ENCODE measurements at regions not wholly inside any gene's neighbourhood (a gene's known extent, or its start where the extent isn't known, plus 50 kb on each side); places are given as distances from the start of the nearest gene placed in this dataset.

DNA sequence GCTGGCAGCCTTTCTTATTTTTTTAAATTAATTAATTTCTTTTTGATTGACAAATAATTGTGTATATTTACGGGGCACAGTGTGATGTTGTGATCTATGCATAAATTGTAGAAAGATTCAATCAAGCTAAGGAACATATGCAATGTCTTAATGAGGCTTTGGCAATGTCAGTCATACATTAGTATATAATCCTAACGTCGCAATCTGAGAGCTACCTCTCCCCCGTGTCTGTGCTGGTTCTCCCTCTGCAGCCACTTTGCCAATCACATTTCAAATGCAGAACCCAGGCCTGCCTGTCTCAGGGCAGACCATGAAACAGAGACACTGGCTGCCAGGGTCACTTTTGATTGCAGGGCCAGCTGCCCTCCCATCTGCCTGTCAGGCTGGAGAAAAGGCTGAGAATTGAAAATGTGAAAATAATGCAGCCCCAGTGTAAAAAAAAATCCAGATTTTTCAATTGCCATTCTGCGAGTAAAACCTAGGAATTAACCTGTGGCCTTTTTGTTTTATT, 56.3 kb downstream of the SLC24A2 start:
- Histone ChIP-seq H3K4me3 (ENCODE audit: low read depth, low read length) (no peak overlapping the region), H3K27me3 (no peaks in the 10 kb centered on the region), H3K36me3 (no peaks in the 10 kb centered on the region), H3K9me3 (no peaks in the 10 kb centered on the region), H3K4me1 (no peaks in the 10 kb centered on the region)
- no peak for DNase-seq
- TF ChIP-seq, protein P1, sequence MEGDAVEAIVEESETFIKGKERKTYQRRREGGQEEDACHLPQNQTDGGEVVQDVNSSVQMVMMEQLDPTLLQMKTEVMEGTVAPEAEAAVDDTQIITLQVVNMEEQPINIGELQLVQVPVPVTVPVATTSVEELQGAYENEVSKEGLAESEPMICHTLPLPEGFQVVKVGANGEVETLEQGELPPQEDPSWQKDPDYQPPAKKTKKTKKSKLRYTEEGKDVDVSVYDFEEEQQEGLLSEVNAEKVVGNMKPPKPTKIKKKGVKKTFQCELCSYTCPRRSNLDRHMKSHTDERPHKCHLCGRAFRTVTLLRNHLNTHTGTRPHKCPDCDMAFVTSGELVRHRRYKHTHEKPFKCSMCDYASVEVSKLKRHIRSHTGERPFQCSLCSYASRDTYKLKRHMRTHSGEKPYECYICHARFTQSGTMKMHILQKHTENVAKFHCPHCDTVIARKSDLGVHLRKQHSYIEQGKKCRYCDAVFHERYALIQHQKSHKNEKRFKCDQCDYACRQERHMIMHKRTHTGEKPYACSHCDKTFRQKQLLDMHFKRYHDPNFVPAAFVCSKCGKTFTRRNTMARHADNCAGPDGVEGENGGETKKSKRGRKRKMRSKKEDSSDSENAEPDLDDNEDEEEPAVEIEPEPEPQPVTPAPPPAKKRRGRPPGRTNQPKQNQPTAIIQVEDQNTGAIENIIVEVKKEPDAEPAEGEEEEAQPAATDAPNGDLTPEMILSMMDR (IDR thresholded peaks at IDR 0.05; ENCODE audit: low read depth, low read length), result no peak

DNA sequence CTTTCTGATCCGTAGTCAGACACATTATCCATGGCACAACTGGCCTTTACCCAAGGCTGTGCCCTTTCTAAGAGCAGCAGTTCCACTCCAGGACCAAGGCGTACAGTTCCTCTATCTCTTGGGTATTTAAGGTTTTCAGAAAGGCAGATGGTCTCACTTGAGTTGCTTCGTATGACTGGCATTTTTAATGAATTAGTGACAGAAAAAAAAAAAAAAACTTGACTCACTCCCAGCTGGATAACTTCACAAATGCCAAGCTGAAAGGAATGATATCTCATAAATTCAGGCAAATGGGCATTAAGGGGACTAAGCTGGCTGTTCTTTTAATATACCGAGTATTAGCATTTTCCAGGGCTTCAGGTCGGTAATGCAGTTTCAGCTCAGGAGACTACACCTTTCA, 60.7 kb downstream of the SLC24A2 start:
- no peaks in the 10 kb centered on the region for H3K27me3 ChIP-seq
- no peaks in the 10 kb centered on the region for H3K36me3 ChIP-seq
- H3K4me1 ChIP-seq, result no peaks in the 10 kb centered on the region
- no peaks in the 10 kb centered on the region for H3K9me3 ChIP-seq
- H3K4me3 ChIP-seq (ENCODE audit: low read depth, low read length), result no peak overlapping the region
- no peak for DNase-seq
- TF ChIP-seq, protein P1 (IDR thresholded peaks at IDR 0.05; ENCODE audit: low read depth, low read length), result no peak

DNA sequence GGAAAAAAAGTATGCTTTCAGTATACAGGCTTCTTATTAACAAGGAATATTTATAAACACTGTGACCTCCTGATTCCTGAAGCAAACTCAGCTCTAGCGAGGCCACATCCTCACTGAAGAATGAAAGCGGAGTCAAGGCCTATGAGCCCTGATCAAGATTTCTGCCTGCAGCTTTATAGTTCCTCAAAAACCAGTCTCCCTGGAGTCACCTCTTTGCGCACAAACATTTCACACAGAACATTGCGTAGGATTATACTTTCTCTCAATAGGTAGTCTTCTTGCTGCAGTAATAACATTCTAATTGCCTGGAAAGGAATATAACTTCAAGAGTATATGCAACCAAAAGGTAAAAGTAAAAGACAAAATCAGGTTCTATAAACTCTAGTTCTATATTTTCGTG, 62.9 kb downstream of the SLC24A2 start:
- DNase-seq, result no peak
- Histone ChIP-seq H3K4me3 (ENCODE audit: low read depth, low read length) (no peak overlapping the region), H3K27me3 (no peaks in the 10 kb centered on the region), H3K4me1 (no peaks in the 10 kb centered on the region), H3K36me3 (no peaks in the 10 kb centered on the region), H3K9me3 (no peaks in the 10 kb centered on the region)
- TF ChIP-seq, protein P1 (IDR thresholded peaks at IDR 0.05; ENCODE audit: low read depth, low read length), result no peak

DNA sequence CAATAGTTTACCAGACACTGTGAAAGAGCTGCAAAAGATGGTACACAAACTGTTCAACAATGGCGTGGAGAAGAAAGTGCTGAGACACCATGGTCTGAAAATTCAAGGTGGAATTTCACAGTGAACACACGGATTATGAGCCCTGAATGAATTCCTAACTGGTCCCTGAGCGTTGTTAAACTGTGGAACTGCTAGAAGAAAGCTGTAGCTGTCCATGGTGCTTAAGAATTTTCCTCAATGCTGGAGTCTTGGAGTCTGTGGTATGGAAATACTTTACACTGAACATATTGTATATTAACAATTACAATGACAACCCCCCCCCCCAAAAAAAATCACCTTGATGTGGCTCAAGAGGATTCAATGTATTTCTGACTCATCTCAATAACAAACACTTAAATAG, 68.5 kb downstream of the SLC24A2 start:
- Histone ChIP-seq H3K27me3 (no peaks in the 10 kb centered on the region), H3K9me3 (no peaks in the 10 kb centered on the region), H3K4me1 (no peaks in the 10 kb centered on the region), H3K36me3 (no peaks in the 10 kb centered on the region), H3K4me3 (ENCODE audit: low read depth, low read length) (no peak overlapping the region)
- TF ChIP-seq, protein P1 (IDR thresholded peaks at IDR 0.05; ENCODE audit: low read depth, low read length), result no peak
- DNase-seq, result no peak

DNA sequence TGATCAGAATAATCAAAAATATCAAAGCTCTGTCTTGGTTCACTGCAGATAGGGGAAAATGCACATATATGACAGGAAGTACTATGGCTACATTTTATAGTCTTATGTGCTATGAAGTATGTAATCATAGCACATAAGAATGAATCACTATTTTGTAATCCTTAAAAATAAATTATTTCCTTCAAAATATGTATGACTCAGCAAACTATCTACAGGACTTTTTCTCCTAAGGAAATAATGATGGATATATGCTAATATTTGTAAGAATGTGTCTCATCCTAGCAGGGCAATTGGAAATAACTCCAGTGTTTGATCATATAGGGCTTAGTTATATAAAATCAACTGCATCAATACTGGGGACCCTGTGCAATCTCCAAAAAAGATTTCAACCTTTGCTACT, 85.1 kb downstream of the SLC24A2 start:
- Histone ChIP-seq H3K27me3 (no peaks in the 10 kb centered on the region), H3K9me3 (no peaks in the 10 kb centered on the region), H3K4me1 (no peaks in the 10 kb centered on the region), H3K36me3 (no peaks in the 10 kb centered on the region), H3K4me3 (ENCODE audit: low read depth, low read length) (no peak overlapping the region)
- TF ChIP-seq, protein P1 (IDR thresholded peaks at IDR 0.05; ENCODE audit: low read depth, low read length), result no peak
- DNase-seq, result no peak

DNA sequence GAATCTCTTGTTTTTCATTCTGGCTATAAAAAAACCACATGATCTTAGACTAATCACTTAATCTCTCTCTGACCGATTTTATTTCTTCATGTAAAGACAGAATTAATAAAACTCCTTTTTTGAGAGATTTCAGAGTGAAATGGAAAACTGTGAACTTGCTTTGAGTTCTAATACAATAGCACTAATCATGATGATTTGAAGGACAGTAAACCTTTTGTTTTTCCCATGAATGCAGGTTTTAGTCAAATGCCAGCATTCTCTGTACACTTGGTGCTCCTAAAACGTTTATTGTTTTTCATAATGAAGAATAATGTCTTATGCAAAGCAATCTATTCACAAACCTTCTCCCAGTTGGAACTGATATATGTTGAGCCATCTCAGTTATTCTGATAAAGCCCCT, 86.8 kb downstream of the SLC24A2 start:
- no peaks in the 10 kb centered on the region for H3K9me3 ChIP-seq
- TF ChIP-seq, protein P1 (IDR thresholded peaks at IDR 0.05; ENCODE audit: low read depth, low read length), result no peak
- no peaks in the 10 kb centered on the region for H3K36me3 ChIP-seq
- DNase-seq, result no peak
- H3K27me3 ChIP-seq, result no peaks in the 10 kb centered on the region
- H3K4me1 ChIP-seq, result no peaks in the 10 kb centered on the region
- H3K4me3 ChIP-seq (ENCODE audit: low read depth, low read length), result no peak overlapping the region
